GM12878 (cell line): ENCODE measurements at regions not wholly inside any gene's neighbourhood (a gene's known extent, or its start where the extent isn't known, plus 50 kb on each side); places are given as distances from the start of the nearest gene placed in this dataset.

Experiments
- ATAC-seq: fragments of 200-7000 bp; cut with Tn5 transposase; 3 replicates; pipeline ENCODE4 v1.9.1; 2020; ENCODE audit warnings: mild to moderate bottlenecking, moderate library complexity
- BruUV-seq: library from RNA; stranded (reverse); fragments of 400-500 nt; replicated peaks from 2 replicates; lab custom pipeline; 2021; lab: Mats Ljungman, UMichigan
- CTCF ChIA-PET: fragments of 300-600 bp; sonication (Branson Sonifier 250); formaldehyde crosslinking; extraction: SDS; loops from one replicate; lab custom pipeline; 2021; ENCODE audit warnings: inconsistent platforms; lab: Yijun Ruan, JAX
- POLR2A ChIA-PET: fragments of 350-600 bp; formaldehyde crosslinking; extraction: SDS; loops from one replicate; lab custom pipeline; 2021; ENCODE audit warnings: inconsistent platforms; lab: Charles Lee
- RAD21 ChIA-PET: fragments of 300-600 bp; sonication (Branson Sonifier 250); formaldehyde crosslinking; loops from one replicate; lab custom pipeline; 2023; ENCODE audit warnings: antibody characterized with exemption; ENCODE audit not compliant: unreplicated experiment; lab: Charles Lee
- SMC1A ChIA-PET: fragments of 300-600 bp; sonication (Branson Sonifier 250); formaldehyde crosslinking; loops from one replicate; lab custom pipeline; 2023; ENCODE audit not compliant: unreplicated experiment, uncharacterized antibody; lab: Charles Lee
- DNase-seq: peaks from one replicate; pipeline ENCODE4 v3.0.0-alpha.2; 2011; ENCODE audit warnings: low read depth, low spot score
- FAIRE-seq: peaks from 3 replicates; lab custom pipeline; 2011; peaks lifted over from hg19 to GRCh38; lab: Jason Lieb, UNC
- H2AFZ ChIP-seq: 2 replicates; pipeline ENCODE4 v1.6.0; 2011; ENCODE audit warnings: low read depth, low read length, control low read depth; ENCODE audit not compliant: control insufficient read depth
- H3K27ac ChIP-seq: 2 replicates; pipeline ENCODE4 v1.5.1; 2011; ENCODE audit warnings: control low read depth; ENCODE audit not compliant: control insufficient read depth, insufficient read depth
- H3K27me3 ChIP-seq, 2 experiments: replicated peaks in 1 of 2; 2 replicates each; pipeline versions ENCODE4 v1.6.0 to v1.6.1; 2011; ENCODE audit warnings: low read length in 1 of 2; ENCODE audit not compliant: control insufficient read depth in 2 of 2, insufficient read depth in 2 of 2
- H3K36me3 ChIP-seq, 2 experiments: 2 replicates each; pipeline ENCODE4 v1.5.1; 2011; ENCODE audit warnings: low read length in 1 of 2; ENCODE audit not compliant: control insufficient read depth in 2 of 2, insufficient read depth in 2 of 2
- H3K4me1 ChIP-seq: 2 replicates; pipeline ENCODE4 v1.6.1; 2011; ENCODE audit warnings: mild to moderate bottlenecking, low read length, moderate library complexity, mixed read lengths; ENCODE audit not compliant: control insufficient read depth, insufficient read depth
- H3K4me2 ChIP-seq: 2 replicates; pipeline ENCODE4 v1.6.0; 2011; ENCODE audit warnings: control low read depth; ENCODE audit not compliant: control insufficient read depth, insufficient read depth
- H3K4me3 ChIP-seq: fragments of 200-600 bp; sonication (generic); 2 replicates; pipeline ENCODE4 v1.5.1; 2016
- H3K79me2 ChIP-seq: 2 replicates; pipeline ENCODE4 v1.6.0; 2011; ENCODE audit warnings: low read length; ENCODE audit not compliant: control insufficient read depth, insufficient read depth
- H3K9ac ChIP-seq: 2 replicates; pipeline ENCODE4 v1.8.0; 2011; ENCODE audit warnings: low read length, control low read depth, mixed read lengths; ENCODE audit not compliant: control insufficient read depth, insufficient read depth
- H3K9me3 ChIP-seq: replicated peaks from 3 replicates; pipeline ENCODE4 v1.5.1; 2011; ENCODE audit warnings: mild to moderate bottlenecking, low read length; ENCODE audit not compliant: control insufficient read depth, insufficient read depth
- H4K20me1 ChIP-seq: 2 replicates; pipeline ENCODE4 v1.6.0; 2011; ENCODE audit not compliant: control insufficient read depth, insufficient read depth
- BHLHE40 ChIP-seq, 2 experiments: fragments of 450-650 bp in 1 of 2; IDR thresholded peaks; 2 replicates each; pipeline ENCODE4 v1.6.1; 2011 to 2017; ENCODE audit warnings: low read depth in 2 of 2, borderline replicate concordance in 1 of 2, improper control_type of control experiment in 1 of 2, low read length in 1 of 2, mild to moderate bottlenecking in 1 of 2
- CREM ChIP-seq: IDR thresholded peaks from 2 replicates; pipeline ENCODE4 v1.6.1; 2014; ENCODE audit warnings: antibody characterized with exemption, low read depth
- E4F1 ChIP-seq: fragments of 450-650 bp; IDR thresholded peaks from 2 replicates; pipeline ENCODE4 v1.6.1; 2018; ENCODE audit warnings: borderline replicate concordance, mild to moderate bottlenecking; ENCODE audit not compliant: partially characterized antibody
- MYC ChIP-seq: IDR thresholded peaks from 2 replicates; pipeline ENCODE4 v1.6.1; 2011; ENCODE audit warnings: mild to moderate bottlenecking, low read length, moderate library complexity, inconsistent platforms; ENCODE audit not compliant: insufficient read depth, insufficient replicate concordance, insufficient read length, severe bottlenecking
- NFXL1 ChIP-seq: fragments of 450-650 bp; IDR thresholded peaks from 2 replicates; pipeline ENCODE4 v1.6.1; 2017; ENCODE audit warnings: antibody characterized with exemption, mild to moderate bottlenecking, borderline replicate concordance
- RFX5 ChIP-seq: IDR thresholded peaks from 2 replicates; pipeline ENCODE4 v1.6.1; 2011; ENCODE audit warnings: low read depth, low read length, improper control_type of control experiment
- SMAD1 ChIP-seq: fragments of 450-650 bp; IDR thresholded peaks from 2 replicates; pipeline ENCODE4 v1.6.1; 2018; ENCODE audit warnings: mild to moderate bottlenecking, low read depth; ENCODE audit not compliant: partially characterized antibody
- SMAD5 ChIP-seq: IDR thresholded peaks from 2 replicates; pipeline ENCODE4 v1.6.1; 2016; ENCODE audit warnings: antibody characterized with exemption, low read depth
- ZBTB4 ChIP-seq: fragments of 450-650 bp; formaldehyde crosslinking; IDR thresholded peaks from 2 replicates; pipeline ENCODE4 v1.4.0; 2022; ENCODE audit warnings: mild to moderate bottlenecking, moderate library complexity
- ZNF687 ChIP-seq: fragments of 450-650 bp; IDR thresholded peaks from 2 replicates; pipeline ENCODE4 v1.6.1; 2017; ENCODE audit warnings: mild to moderate bottlenecking, moderate library complexity
- WGBS: methylation state at CpG from one replicate; pipeline ENCODE4 v1.1.6; 2016; ENCODE audit warnings: low lambda C conversion rate; ENCODE audit not compliant: insufficient replicate concordance, insufficient coverage; ENCODE audit errors: missing lambda C conversion rate; 5-methylcytosine and 5-hydroxymethylcytosine counted together
- in situ Hi-C: fragments of 300-500 bp; cut with MboI; formaldehyde crosslinking; loops from 9 replicates; pipeline ENCODE4 v1.14.3; 2018; ENCODE audit warnings: mixed read lengths
- intact Hi-C: fragments of 100-400 bp; cut with micrococcal nuclease; formaldehyde crosslinking; loops from one replicate; pipeline ENCODE4 v1.14.2; 2022; ENCODE audit not compliant: unreplicated experiment

- TF ChIP-seq RFX5: no peak
- TF ChIP-seq NFXL1: no peak
Measured at GRCh38 chr22:49139492-49140151, 688.1 kb downstream of the BRD1 start (continued).

GRCh38 chr22:49138250-49138790 is 689.4 kb downstream of the BRD1 start:
- H3K4me2 ChIP-seq: no peak overlapping the region
- H3K4me1 ChIP-seq: no peaks in the 10 kb centered on the region
- SMC1A ChIA-PET: no interaction called here
- H4K20me1 ChIP-seq: no peaks in the 10 kb centered on the region
- H3K9me3 ChIP-seq: no peaks in the 10 kb centered on the region; the same call in 2 of the 3 replicates
- WGBS: 10% methylated on average over 1 of the region's 1 CpG
- TF ChIP-seq SMAD5 (no peak), E4F1 (no peak), ZBTB4 (CRISPR knock-in tag) (no peak), CREM (no peak), SMAD1 (no peak), MYC (no peak), ZNF687 (no peak), BHLHE40 (IDR thresholded peaks at IDR 0.05; ENCODE audit: borderline replicate concordance in 1 of 2, low read depth in 2 of 2, low read length in 1 of 2) (no peak)
- no peak overlapping the region for H2AFZ ChIP-seq
- no TSS peak for BruUV-seq
- CTCF ChIA-PET: no interaction called here
- in situ Hi-C loops (no loop called here), intact Hi-C loops (no loop called here)
- no peaks in the 10 kb centered on the region for H3K27me3 ChIP-seq
- H3K36me3 ChIP-seq: no peaks in the 10 kb centered on the region
- ATAC-seq (no peak), DNase-seq (no peak), FAIRE-seq (no peak)
- POLR2A ChIA-PET: no interaction called here
- no peaks in the 10 kb centered on the region for H3K79me2 ChIP-seq
- H3K9ac ChIP-seq: no peak overlapping the region
- no peak overlapping the region for H3K4me3 ChIP-seq
- RAD21 ChIA-PET: no interaction called here
- H3K27ac ChIP-seq: no peak overlapping the region
